Small intestine (tissue), 7 donors: ENCODE measurements at regions not wholly inside any gene's neighbourhood (a gene's known extent, or its start where the extent isn't known, plus 50 kb on each side); places are given as distances from the start of the nearest gene placed in this dataset.

Source experiments
- DNase-seq, 2 donors: peaks; one replicate each; pipeline versions ENCODE4 v3.0.0 to v3.0.0-alpha.2; 2013
- FAIRE-seq: peaks from 2 replicates; lab custom pipeline; 2012; peaks lifted over from hg19 to GRCh38; lab: Jason Lieb, UNC
- H3K27ac ChIP-seq, 3 donors: one replicate each; pipeline ENCODE4 v1.5.1; 2013; ENCODE audit warnings: low read length in 2 of 3, mild to moderate bottlenecking in 2 of 3, control low read depth in 1 of 3, inconsistent platforms in 1 of 3, low read depth in 1 of 3, moderate library complexity in 1 of 3
- H3K27me3 ChIP-seq, 3 donors: one replicate each; pipeline ENCODE4 v1.6.1; 2013; ENCODE audit warnings: low read length in 3 of 3, inconsistent platforms in 1 of 3; ENCODE audit not compliant: control insufficient read depth in 3 of 3, insufficient read depth in 3 of 3
- H3K36me3 ChIP-seq, 3 donors: one replicate each; pipeline ENCODE4 v1.6.1; 2013; ENCODE audit warnings: low read length in 3 of 3, inconsistent platforms in 1 of 3, low read depth in 1 of 3, mild to moderate bottlenecking in 1 of 3, moderate library complexity in 1 of 3; ENCODE audit not compliant: control insufficient read depth in 3 of 3, insufficient read depth in 2 of 3
- H3K4me1 ChIP-seq, 3 donors: one replicate each; pipeline ENCODE4 v1.6.1; 2013; ENCODE audit warnings: low read length in 2 of 3, inconsistent platforms in 1 of 3, low read depth in 1 of 3, mild to moderate bottlenecking in 1 of 3, moderate library complexity in 1 of 3; ENCODE audit not compliant: control insufficient read depth in 3 of 3, insufficient read depth in 2 of 3
- H3K4me3 ChIP-seq, 3 donors: one replicate each; pipeline ENCODE4 v1.5.1; 2013; ENCODE audit warnings: low read length in 3 of 3, control low read depth in 1 of 3, inconsistent platforms in 1 of 3, low read depth in 1 of 3, mild to moderate bottlenecking in 1 of 3, moderate library complexity in 1 of 3
- H3K9me3 ChIP-seq, 2 donors: one replicate each; pipeline ENCODE4 v1.6.1; 2013; ENCODE audit warnings: low read depth in 1 of 2, low read length in 1 of 2; ENCODE audit not compliant: control insufficient read depth in 2 of 2, insufficient read depth in 1 of 2
- WGBS, 3 donors: extraction: QIAGEN DNeasy Blood & Tissue Kit; methylation state at CpG; one replicate each; pipeline ENCODE4 v1.1.7; 2013; 5-methylcytosine and 5-hydroxymethylcytosine counted together
- donor health status: healthy with polysubstance abuse.
- donor health status: control.
- donor health status: control.
- donor health status: Bipolar disorder and iron deficiency.
- donor health status: healthy.

- Histone ChIP-seq H3K9me3 (no peaks in the 10 kb centered on the region), H3K4me1 (no peaks in the 10 kb centered on the region), H3K27me3 (no peaks in the 10 kb centered on the region), H3K27ac (no peak overlapping the region), H3K4me3 (no peak overlapping the region), H3K36me3 (no peaks in the 10 kb centered on the region)
- WGBS, 3 donors = 35 to 66% (median 51%) methylated on average over 20 of the region's 20 CpGs
- no peak for FAIRE-seq
- DNase-seq = peak in 1 of 2 donors; percentile 75
These were observed 1395.9 kb downstream of the BRD1 start for GRCh38 chr22:48431536-48432315.

DNA sequence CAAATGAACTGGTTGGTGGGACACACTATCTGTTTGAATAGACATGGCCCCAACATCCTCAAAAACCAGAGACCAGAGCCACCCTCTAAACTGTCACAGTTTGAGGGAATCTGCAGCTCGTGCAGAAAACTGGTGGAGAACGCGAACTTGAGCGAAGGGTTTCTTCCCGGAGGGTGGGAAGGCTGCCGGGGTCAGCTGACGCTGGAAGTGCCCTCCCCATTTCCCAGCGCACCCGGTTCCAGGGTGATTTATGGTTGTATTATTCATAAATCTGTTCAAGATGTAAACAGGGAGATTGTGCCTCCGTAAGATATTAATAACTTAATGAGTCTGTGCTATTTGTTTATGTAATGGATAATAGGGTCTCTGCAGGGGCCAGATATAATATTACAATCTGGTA lies 1396.7 kb downstream of the BRD1 start:
- no peaks in the 10 kb centered on the region for H3K9me3 ChIP-seq
- H3K27me3 ChIP-seq = no peaks in the 10 kb centered on the region
- H3K36me3 ChIP-seq = no peaks in the 10 kb centered on the region
- WGBS, 3 donors = 43 to 51% (median 50%) methylated on average over 10 of the region's 10 CpGs
- H3K27ac ChIP-seq = no peak overlapping the region
- FAIRE-seq (no peak), DNase-seq (no peak)
- no peak overlapping the region for H3K4me3 ChIP-seq
- H3K4me1 ChIP-seq = no peaks in the 10 kb centered on the region

DNA sequence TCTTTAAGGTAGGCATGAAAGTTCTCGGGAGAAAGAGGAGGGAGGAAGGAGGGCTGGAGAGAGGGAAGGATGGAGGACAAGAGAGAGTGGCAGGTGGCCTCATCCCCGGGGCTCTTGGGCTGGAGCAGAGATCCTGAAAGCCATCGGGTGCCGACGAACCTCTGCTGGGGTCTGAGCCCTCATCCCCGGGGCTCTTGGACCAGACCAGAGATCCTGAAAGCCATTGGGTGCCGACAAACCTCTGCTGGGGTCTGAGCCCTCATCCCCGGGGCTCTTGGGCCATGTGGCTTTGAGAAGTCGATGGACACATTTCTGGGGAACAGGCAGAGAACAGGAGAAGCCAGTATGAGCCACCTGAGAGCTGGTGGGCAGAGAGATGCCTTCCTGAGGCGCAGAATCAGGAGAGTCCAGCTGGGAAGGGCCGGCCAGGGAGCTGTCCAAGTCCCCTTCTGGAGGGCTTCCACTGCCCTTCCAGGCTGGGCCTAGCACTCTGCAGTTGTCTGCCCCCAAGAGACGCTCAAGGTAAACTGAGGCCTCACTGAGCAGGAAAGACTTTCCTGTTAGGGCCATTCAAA lies 1398.1 kb downstream of the BRD1 start:
- Histone ChIP-seq H3K4me3 (no peak overlapping the region), H3K36me3 (no peaks in the 10 kb centered on the region), H3K4me1 (no peaks in the 10 kb centered on the region), H3K27ac (no peak overlapping the region), H3K27me3 (no peaks in the 10 kb centered on the region), H3K9me3 (no peaks in the 10 kb centered on the region)
- no peak for FAIRE-seq
- no peak for DNase-seq
- WGBS, 3 donors = 68 to 81% (median 72%) methylated on average over 10 to 12 of the region's 12 CpGs

DNA sequence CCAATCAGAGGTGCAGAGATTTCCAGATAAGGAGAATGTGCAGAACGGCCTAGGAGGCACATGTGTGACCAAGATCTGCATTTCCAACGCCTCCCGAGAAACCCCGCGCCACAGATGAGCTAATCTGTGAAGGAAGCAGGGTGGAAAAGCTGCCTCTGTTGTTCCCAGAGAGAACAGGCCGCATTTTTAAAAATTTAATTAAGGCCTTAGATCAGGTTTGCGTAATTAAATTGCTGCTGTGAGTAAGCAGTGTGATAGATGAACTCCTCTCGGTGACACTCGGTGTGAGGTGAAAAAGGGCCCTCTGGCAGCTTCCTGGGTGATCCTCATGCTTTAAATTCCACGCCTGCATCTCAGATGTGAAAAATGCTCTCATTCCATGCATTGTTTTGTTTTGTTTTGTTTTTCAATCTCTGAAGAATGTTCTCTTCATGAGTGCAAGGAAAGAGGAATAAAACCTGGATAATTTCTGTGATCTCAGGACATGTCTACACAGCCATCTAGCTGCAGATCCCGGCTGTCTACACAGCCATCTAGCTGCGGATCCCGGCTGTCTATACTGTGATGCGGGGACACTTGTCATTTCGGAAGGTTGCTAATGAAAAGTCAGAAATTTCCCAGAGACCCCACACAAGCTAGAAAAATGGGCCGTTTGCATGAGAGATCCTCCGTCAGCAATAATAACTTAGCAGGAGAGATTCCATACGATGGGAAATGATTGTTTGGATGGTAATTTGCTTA lies 1398.9 kb downstream of the BRD1 start:
- DNase-seq (peak in 1 of 2 donors; percentile 4), FAIRE-seq (no peak)
- no peaks in the 10 kb centered on the region for H3K27me3 ChIP-seq
- no peaks in the 10 kb centered on the region for H3K4me1 ChIP-seq
- 55 to 67% (median 65%) methylated on average over 18 of the region's 18 CpGs for WGBS, 3 donors
- H3K9me3 ChIP-seq = no peaks in the 10 kb centered on the region
- no peak overlapping the region for H3K4me3 ChIP-seq
- H3K36me3 ChIP-seq = no peaks in the 10 kb centered on the region
- H3K27ac ChIP-seq = no peak overlapping the region

GRCh38 chr22:48427731-48428211 lies 1399.9 kb downstream of the BRD1 start:
- no peak for FAIRE-seq
- H3K36me3 ChIP-seq = no peaks in the 10 kb centered on the region
- no peak for DNase-seq
- H3K4me1 ChIP-seq = no peaks in the 10 kb centered on the region
- H3K27me3 ChIP-seq = no peaks in the 10 kb centered on the region
- 78 to 89% (median 82%) methylated on average over 15 of the region's 15 CpGs for WGBS, 3 donors
- no peaks in the 10 kb centered on the region for H3K9me3 ChIP-seq
- no peak overlapping the region for H3K27ac ChIP-seq
- H3K4me3 ChIP-seq = no peak overlapping the region

DNA sequence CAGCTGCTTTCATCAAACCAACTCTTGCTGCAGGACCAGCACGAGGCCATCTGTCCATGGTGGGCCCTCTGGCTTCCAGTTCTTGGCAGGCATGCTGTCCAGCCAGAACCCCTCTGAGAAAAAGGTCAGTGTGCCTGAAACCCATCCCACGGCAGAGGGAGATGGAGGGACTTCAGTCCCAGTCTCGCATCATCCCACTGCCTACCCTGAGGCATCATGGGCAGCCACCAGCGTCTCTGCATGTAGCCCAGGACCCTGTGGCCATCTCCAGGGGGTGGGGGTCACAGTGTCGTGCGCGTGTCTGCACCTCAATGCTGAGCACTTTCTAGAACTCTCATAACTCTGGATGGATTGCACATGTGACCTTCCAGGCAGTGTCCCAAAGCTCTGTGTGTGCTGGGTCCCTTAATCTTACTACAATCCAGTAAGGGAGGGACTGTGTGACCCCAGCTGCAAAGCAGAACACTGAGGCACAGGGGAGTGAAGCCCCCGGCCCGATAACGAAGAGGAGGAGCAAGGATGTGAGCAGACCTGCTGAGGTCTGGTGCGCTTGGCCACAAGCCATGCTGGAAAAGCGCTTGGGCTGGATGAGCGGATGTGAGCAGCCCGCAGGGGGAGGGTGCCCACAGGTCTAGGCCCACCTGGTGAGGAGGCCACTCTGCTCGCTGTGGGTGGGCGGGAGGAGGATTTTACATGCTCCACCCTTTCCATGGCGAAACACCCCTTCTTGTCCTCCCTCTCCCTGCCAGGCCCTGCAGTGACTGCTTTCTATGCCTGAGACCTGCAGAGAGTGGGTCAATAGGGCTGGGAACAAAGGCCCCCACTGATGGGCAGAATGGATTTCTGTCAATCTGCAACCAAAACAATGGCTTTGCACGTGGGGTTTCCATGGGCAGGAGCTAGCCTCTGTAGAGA lies 1401.0 kb downstream of the BRD1 start:
- Histone ChIP-seq H3K9me3 (no peaks in the 10 kb centered on the region), H3K4me3 (no peak overlapping the region), H3K4me1 (no peaks in the 10 kb centered on the region), H3K27ac (no peak overlapping the region), H3K36me3 (no peaks in the 10 kb centered on the region), H3K27me3 (no peaks in the 10 kb centered on the region)
- 73 to 79% (median 76%) methylated on average over 18 of the region's 18 CpGs for WGBS, 3 donors
- no peak for DNase-seq
- FAIRE-seq = no peak

GRCh38 chr22:48425641-48426040 lies 1402.0 kb downstream of the BRD1 start:
- Histone ChIP-seq H3K27me3 (no peaks in the 10 kb centered on the region), H3K9me3 (no peaks in the 10 kb centered on the region), H3K36me3 (no peaks in the 10 kb centered on the region), H3K4me1 (no peaks in the 10 kb centered on the region), H3K27ac (no peak overlapping the region), H3K4me3 (no peak overlapping the region)
- DNase-seq (no peak), FAIRE-seq (no peak)
- WGBS, 3 donors = 83 to 90% (median 86%) methylated on average over 12 of the region's 12 CpGs

- FAIRE-seq = no peak
- H3K27me3 ChIP-seq = no peaks in the 10 kb centered on the region
These were observed 1402.6 kb downstream of the BRD1 start for GRCh38 chr22:48425091-48425506.

More at GRCh38 chr22:48425091-48425506, 1402.6 kb downstream of the BRD1 start:
- H3K27ac ChIP-seq = no peak overlapping the region
- no peaks in the 10 kb centered on the region for H3K36me3 ChIP-seq
- 78 to 89% (median 78%) methylated on average over 15 of the region's 15 CpGs for WGBS, 3 donors
- no peak overlapping the region for H3K4me3 ChIP-seq
- no peaks in the 10 kb centered on the region for H3K4me1 ChIP-seq
- H3K9me3 ChIP-seq = no peaks in the 10 kb centered on the region
- DNase-seq = no peak
